Spleen (tissue), 7 donors: ENCODE measurements at regions not wholly inside any gene's neighbourhood (a gene's known extent, or its start where the extent isn't known, plus 50 kb on each side); places are given as distances from the start of the nearest gene placed in this dataset.

ENCODE experiments used
- POLR2A ChIP-seq, 3 donors: fragments of 450-650 bp; IDR thresholded peaks; one replicate each; pipeline ENCODE4 v1.5.1; 2017; ENCODE audit warnings: antibody characterized with exemption in 3 of 3, mild to moderate bottlenecking in 1 of 3
- POLR2AphosphoS5 ChIP-seq, 3 donors: sonication (generic); formaldehyde crosslinking; IDR thresholded peaks; one replicate each; pipeline ENCODE4 v1.5.1; 2017; ENCODE audit warnings: antibody characterized with exemption in 3 of 3
- TF ChIP-seq, protein P1 (sequence below), 11 experiments: fragments of 200-600 bp in 7 of 11; fragments of 450-650 bp in 4 of 11; sonication (generic) in 4 of 11; IDR thresholded peaks in 8 of 11; conservative IDR thresholded peaks in 3 of 11; 1 replicate in 7 of 11; 2 replicates in 4 of 11; pipeline versions ENCODE4 v1.4.0 to v1.8.0; 2016 to 2021; ENCODE audit warnings: antibody characterized with exemption in 11 of 11, inconsistent platforms in 4 of 11, mild to moderate bottlenecking in 1 of 11
- donor health status: DM: no; HTN: no; CAD: no; lungs with moderate emphysema.
- donor health status: DM: no; HTN: no; CAD: no.
- donor health status: DM: no; HTN: no; CAD: no.

DNA sequence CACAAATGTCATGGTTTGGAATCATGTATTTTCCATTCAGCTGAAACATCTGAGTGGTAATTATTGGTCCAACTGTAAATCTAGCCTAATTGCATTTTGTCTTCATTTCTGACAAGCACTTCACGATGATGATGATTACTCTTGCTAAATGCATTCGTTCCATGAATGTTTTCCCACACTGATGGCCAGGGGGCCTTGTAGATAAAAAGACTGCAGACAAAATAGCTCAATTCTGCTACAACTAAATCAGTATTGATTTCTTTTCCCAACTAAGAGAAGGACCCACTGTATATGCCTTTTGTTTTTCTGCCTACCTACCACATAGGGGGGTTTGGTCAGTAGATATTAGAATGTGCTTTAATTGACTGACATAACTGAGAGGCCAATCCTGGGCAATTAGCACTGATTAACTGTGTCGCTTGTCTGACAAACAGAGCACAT lies 1351.3 kb upstream of the NUDT12 start:
- TF ChIP-seq, protein P1, sequence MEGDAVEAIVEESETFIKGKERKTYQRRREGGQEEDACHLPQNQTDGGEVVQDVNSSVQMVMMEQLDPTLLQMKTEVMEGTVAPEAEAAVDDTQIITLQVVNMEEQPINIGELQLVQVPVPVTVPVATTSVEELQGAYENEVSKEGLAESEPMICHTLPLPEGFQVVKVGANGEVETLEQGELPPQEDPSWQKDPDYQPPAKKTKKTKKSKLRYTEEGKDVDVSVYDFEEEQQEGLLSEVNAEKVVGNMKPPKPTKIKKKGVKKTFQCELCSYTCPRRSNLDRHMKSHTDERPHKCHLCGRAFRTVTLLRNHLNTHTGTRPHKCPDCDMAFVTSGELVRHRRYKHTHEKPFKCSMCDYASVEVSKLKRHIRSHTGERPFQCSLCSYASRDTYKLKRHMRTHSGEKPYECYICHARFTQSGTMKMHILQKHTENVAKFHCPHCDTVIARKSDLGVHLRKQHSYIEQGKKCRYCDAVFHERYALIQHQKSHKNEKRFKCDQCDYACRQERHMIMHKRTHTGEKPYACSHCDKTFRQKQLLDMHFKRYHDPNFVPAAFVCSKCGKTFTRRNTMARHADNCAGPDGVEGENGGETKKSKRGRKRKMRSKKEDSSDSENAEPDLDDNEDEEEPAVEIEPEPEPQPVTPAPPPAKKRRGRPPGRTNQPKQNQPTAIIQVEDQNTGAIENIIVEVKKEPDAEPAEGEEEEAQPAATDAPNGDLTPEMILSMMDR (IDR thresholded peaks at IDR 0.05 in 8 of 11, conservative IDR thresholded peaks at IDR 0.05 in 3 of 11) = no peak
- TF ChIP-seq POLR2AphosphoS5 (IDR thresholded peaks at IDR 0.05) (no peak), POLR2A (IDR thresholded peaks at IDR 0.05) (no peak)
